Stomach smooth muscle (tissue), 2 donors: ENCODE measurements at regions not wholly inside any gene's neighbourhood (a gene's known extent, or its start where the extent isn't known, plus 50 kb on each side); places are given as distances from the start of the nearest gene placed in this dataset.
"Not testable (repeated sequence)": the region's sequence is repeated elsewhere in the genome, so short reads cannot be mapped to it uniquely, and the experiment has no call there.

ENCODE experiments used
- H3K27ac ChIP-seq: one replicate; pipeline ENCODE4 v1.7.0; 2013; ENCODE audit warnings: mild to moderate bottlenecking, low read length, inconsistent platforms
- H3K27me3 ChIP-seq, 2 donors: one replicate each; pipeline ENCODE4 v1.7.0; 2013; ENCODE audit warnings: low read length in 2 of 2; ENCODE audit not compliant: insufficient read depth in 2 of 2, control insufficient read depth in 1 of 2
- H3K36me3 ChIP-seq, 2 donors: one replicate each; pipeline ENCODE4 v1.7.0; 2013; ENCODE audit warnings: low read length in 2 of 2; ENCODE audit not compliant: control insufficient read depth in 2 of 2, insufficient read depth in 2 of 2
- H3K4me1 ChIP-seq: one replicate; pipeline ENCODE4 v1.7.0; 2013; ENCODE audit warnings: low read length; ENCODE audit not compliant: control insufficient read depth, insufficient read depth
- H3K4me3 ChIP-seq, 2 donors: one replicate each; pipeline ENCODE4 v1.7.0; 2013; ENCODE audit warnings: low read length in 2 of 2
- H3K9ac ChIP-seq, 2 donors: one replicate each; pipeline ENCODE4 v1.7.0; 2013; ENCODE audit warnings: low read length in 2 of 2, mild to moderate bottlenecking in 1 of 2
- H3K9me3 ChIP-seq, 2 donors: one replicate each; pipeline ENCODE4 v1.7.0; 2013; ENCODE audit warnings: low read length in 2 of 2; ENCODE audit not compliant: control insufficient read depth in 2 of 2
- donor health status: healthy.
- donor health status: Pancreatic carcinoma.

DNA sequence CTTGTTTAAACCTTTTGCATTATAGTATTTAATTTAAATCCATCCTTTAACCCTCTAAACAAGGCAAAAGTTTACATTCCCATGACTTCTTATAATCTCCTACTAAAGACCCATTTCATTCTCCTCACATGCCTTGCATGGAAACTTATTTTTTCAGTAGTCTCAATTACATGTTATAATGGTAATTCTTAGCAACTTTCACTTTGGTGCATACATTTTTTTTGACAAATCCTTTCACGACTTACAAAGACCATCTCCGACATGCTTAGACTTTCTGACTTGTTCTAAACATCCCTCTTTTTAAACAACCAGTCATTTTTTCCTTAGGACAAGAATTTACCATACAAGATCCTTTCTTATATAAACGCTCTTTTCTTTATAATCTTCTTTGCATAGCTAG lies 615.4 kb upstream of the GBE1 start:
- Histone ChIP-seq H3K36me3 (no peaks in the 10 kb centered on the region), H3K27ac (no peak overlapping the region), H3K9me3 (no peaks in the 10 kb centered on the region), H3K4me1 (no peaks in the 10 kb centered on the region), H3K9ac (no peak overlapping the region), H3K27me3 (no peaks in the 10 kb centered on the region), H3K4me3 (no peak overlapping the region)

GRCh38 chr3:82373833-82374232 lies 612.4 kb upstream of the GBE1 start:
- not testable (repeated sequence) for H3K4me3 ChIP-seq, H3K27me3 ChIP-seq, H3K9ac ChIP-seq, H3K4me1 ChIP-seq, H3K36me3 ChIP-seq, H3K27ac ChIP-seq, H3K9me3 ChIP-seq

DNA sequence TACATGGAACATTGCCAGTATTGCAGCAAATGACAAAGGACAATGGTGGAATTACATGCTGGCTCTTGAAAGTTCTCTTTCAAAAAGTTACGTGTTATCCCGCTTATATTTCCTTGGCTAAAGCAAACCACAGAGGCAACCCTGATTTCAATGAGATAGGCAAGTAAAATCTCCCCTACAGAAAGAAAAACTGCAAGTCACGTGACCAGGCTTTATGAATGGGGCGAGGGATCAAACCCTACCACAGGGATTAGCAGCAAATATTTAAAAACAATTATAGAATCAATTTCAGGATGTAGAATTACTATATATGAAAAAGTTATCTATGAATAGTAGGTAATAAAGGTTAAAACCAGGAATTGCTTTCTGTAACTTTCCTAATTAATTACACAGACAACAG lies 603.4 kb upstream of the GBE1 start:
- H3K27ac ChIP-seq: no peak overlapping the region
- no peaks in the 10 kb centered on the region for H3K36me3 ChIP-seq
- no peaks in the 10 kb centered on the region for H3K4me1 ChIP-seq
- no peaks in the 10 kb centered on the region for H3K9me3 ChIP-seq
- no peak overlapping the region for H3K9ac ChIP-seq
- H3K4me3 ChIP-seq: no peak overlapping the region
- no peaks in the 10 kb centered on the region for H3K27me3 ChIP-seq

DNA sequence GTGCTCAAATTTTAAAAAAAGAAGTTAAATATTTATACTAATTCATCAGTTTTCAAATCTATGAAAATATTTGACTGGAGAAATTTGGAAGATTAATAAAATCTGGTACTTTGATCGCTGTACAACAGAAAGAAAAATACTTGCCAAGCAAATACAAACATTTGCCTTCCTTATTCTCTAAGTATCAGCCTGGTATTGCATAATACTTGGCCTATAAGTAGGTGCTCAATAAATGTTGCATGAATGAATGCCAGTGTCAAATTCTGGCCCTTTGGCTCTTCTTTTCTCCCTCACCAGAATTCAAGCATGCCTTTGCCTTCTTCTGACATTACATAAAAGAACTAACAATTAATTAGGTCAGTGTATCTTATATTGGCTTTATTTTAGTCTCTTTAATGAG lies 601.7 kb upstream of the GBE1 start:
- Histone ChIP-seq H3K9ac (no peak overlapping the region), H3K4me3 (no peak overlapping the region), H3K36me3 (no peaks in the 10 kb centered on the region), H3K27ac (no peak overlapping the region), H3K4me1 (no peaks in the 10 kb centered on the region), H3K9me3 (no peaks in the 10 kb centered on the region), H3K27me3 (no peaks in the 10 kb centered on the region)

- H3K27ac ChIP-seq: no peak overlapping the region
- no peaks in the 10 kb centered on the region for H3K27me3 ChIP-seq
Measured at GRCh38 chr3:82355228-82355627, 593.8 kb upstream of the GBE1 start.

GRCh38 chr3:82354228-82354627 lies 592.8 kb upstream of the GBE1 start:
- Histone ChIP-seq H3K9me3 (no peaks in the 10 kb centered on the region), H3K27me3 (no peaks in the 10 kb centered on the region), H3K4me1 (no peaks in the 10 kb centered on the region), H3K9ac (no peak overlapping the region), H3K27ac (no peak overlapping the region), H3K36me3 (no peaks in the 10 kb centered on the region), H3K4me3 (no peak overlapping the region)

More at GRCh38 chr3:82355228-82355627, 593.8 kb upstream of the GBE1 start:
- Histone ChIP-seq H3K9me3 (no peaks in the 10 kb centered on the region), H3K4me3 (no peak overlapping the region), H3K4me1 (no peaks in the 10 kb centered on the region), H3K9ac (no peak overlapping the region), H3K36me3 (no peaks in the 10 kb centered on the region)

GRCh38 chr3:82353306-82354171 lies 592.1 kb upstream of the GBE1 start:
- H3K27ac ChIP-seq: no peak overlapping the region
- H3K36me3 ChIP-seq: no peaks in the 10 kb centered on the region
- no peak overlapping the region for H3K4me3 ChIP-seq
- H3K9ac ChIP-seq: no peak overlapping the region
- H3K4me1 ChIP-seq: no peaks in the 10 kb centered on the region
- H3K9me3 ChIP-seq: no peaks in the 10 kb centered on the region
- H3K27me3 ChIP-seq: no peaks in the 10 kb centered on the region

- H3K27me3 ChIP-seq: no peaks in the 10 kb centered on the region
- no peaks in the 10 kb centered on the region for H3K36me3 ChIP-seq
- H3K4me3 ChIP-seq: no peak overlapping the region
- H3K27ac ChIP-seq: no peak overlapping the region
- no peaks in the 10 kb centered on the region for H3K4me1 ChIP-seq
- H3K9ac ChIP-seq: no peak overlapping the region
- no peaks in the 10 kb centered on the region for H3K9me3 ChIP-seq
Measured at GRCh38 chr3:82347585-82347984, 586.1 kb upstream of the GBE1 start.

GRCh38 chr3:82342521-82342920 lies 581.1 kb upstream of the GBE1 start:
- Histone ChIP-seq H3K4me3 (no peak overlapping the region), H3K36me3 (no peaks in the 10 kb centered on the region), H3K9ac (no peak overlapping the region), H3K27ac (no peak overlapping the region), H3K9me3 (no peaks in the 10 kb centered on the region), H3K27me3 (no peaks in the 10 kb centered on the region), H3K4me1 (no peaks in the 10 kb centered on the region)

DNA sequence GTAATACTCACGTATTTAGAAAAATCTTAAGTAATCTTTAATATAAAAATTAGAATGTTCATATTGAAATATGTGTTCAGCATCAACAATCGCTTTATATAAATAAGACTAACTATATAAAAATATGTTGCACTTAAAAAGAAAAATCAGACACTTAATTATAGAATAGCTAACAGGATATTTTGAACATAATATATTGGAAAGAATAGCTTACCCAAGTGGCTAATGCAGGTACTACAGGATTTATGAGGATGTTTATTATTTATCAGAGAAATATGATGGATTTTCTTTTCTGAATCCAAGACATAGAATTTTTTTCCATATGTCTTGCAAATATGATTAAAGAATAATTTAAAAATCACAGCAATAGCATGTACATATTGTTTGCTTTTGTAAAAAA lies 567.9 kb upstream of the GBE1 start:
- Histone ChIP-seq H3K36me3 (no peaks in the 10 kb centered on the region), H3K27me3 (no peaks in the 10 kb centered on the region), H3K27ac (no peak overlapping the region), H3K4me3 (no peak overlapping the region), H3K9ac (no peak overlapping the region), H3K4me1 (no peaks in the 10 kb centered on the region), H3K9me3 (no peaks in the 10 kb centered on the region)

DNA sequence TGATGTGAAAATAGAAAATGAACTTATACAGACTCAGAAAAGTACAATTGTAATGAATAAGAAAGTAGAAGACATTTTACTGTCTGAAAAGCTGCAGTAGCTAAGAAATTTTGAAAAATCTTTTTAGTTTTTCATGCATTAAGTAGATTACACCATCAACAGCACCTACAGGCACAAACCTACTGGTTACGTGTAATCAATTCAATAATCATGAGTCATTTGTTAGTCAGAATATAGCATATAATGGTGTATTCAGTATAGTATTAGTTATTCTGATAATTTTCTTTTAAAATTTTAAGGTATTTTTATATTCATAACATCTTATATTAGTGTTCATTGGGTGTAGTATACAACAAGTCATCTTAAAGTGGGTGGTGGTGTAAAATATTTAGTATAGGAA lies 550.5 kb upstream of the GBE1 start:
- H3K4me1 ChIP-seq: no peaks in the 10 kb centered on the region
- no peak overlapping the region for H3K27ac ChIP-seq
- no peaks in the 10 kb centered on the region for H3K9me3 ChIP-seq
- no peaks in the 10 kb centered on the region for H3K27me3 ChIP-seq
- no peak overlapping the region for H3K9ac ChIP-seq
- H3K4me3 ChIP-seq: no peak overlapping the region
- no peaks in the 10 kb centered on the region for H3K36me3 ChIP-seq
